NCI-H2107 (cell line): ENCODE measurements at regions not wholly inside any gene's neighbourhood (a gene's known extent, or its start where the extent isn't known, plus 50 kb on each side); places are given as distances from the start of the nearest gene placed in this dataset.
A peak's percentile ranks its signal among the peaks of the same experiment; 100 is the strongest.
"Not testable (repeated sequence)": the region's sequence is repeated elsewhere in the genome, so short reads cannot be mapped to it uniquely, and the experiment has no call there.

Source experiments
- DNase-seq: peaks from one replicate; lab custom pipeline; 2025; lab: John Stamatoyannopoulos, UW

- no peak for DNase-seq
Observed at GRCh38 chr7:68707159-68707558, 891.1 kb upstream of the AUTS2 start.

GRCh38 chr7:68707958-68708357 lies 890.3 kb upstream of the AUTS2 start:
- DNase-seq, result no peak

- DNase-seq, result no peak
Observed at GRCh38 chr7:68712956-68713495, 885.2 kb upstream of the AUTS2 start.

- not testable (repeated sequence) for DNase-seq
Observed at GRCh38 chr7:68714135-68714534, 884.1 kb upstream of the AUTS2 start.

GRCh38 chr7:68715907-68716306 lies 882.4 kb upstream of the AUTS2 start:
- DNase-seq, result no peak

GRCh38 chr7:68717176-68717575 lies 881.1 kb upstream of the AUTS2 start:
- no peak for DNase-seq

GRCh38 chr7:68718097-68718551 lies 880.2 kb upstream of the AUTS2 start:
- no peak for DNase-seq

- DNase-seq, result no peak
Observed at GRCh38 chr7:68720697-68721096, 877.6 kb upstream of the AUTS2 start.

- DNase-seq, result no peak
Observed at GRCh38 chr7:68722044-68722443, 876.2 kb upstream of the AUTS2 start.

- no peak for DNase-seq
Observed at GRCh38 chr7:68724965-68725364, 873.3 kb upstream of the AUTS2 start.

- DNase-seq, result no peak
Observed at GRCh38 chr7:68725843-68726785, 872.2 kb upstream of the AUTS2 start.

GRCh38 chr7:68728720-68729119 lies 869.6 kb upstream of the AUTS2 start:
- not testable (repeated sequence) for DNase-seq

- DNase-seq, result peak; percentile 48
Observed at GRCh38 chr7:68729371-68729770, 868.9 kb upstream of the AUTS2 start.

GRCh38 chr7:68730194-68730593 lies 868.1 kb upstream of the AUTS2 start:
- DNase-seq, result no peak

GRCh38 chr7:68730964-68731363 lies 867.3 kb upstream of the AUTS2 start:
- DNase-seq, result no peak

- DNase-seq, result no peak
Observed at GRCh38 chr7:68733219-68734153, 864.8 kb upstream of the AUTS2 start.

GRCh38 chr7:68734431-68734830 lies 863.8 kb upstream of the AUTS2 start:
- DNase-seq, result no peak

- DNase-seq, result no peak
Observed at GRCh38 chr7:68739306-68739705, 859.0 kb upstream of the AUTS2 start.

- no peak for DNase-seq
Observed at GRCh38 chr7:68744036-68744435, 854.2 kb upstream of the AUTS2 start.

GRCh38 chr7:68748934-68749900 lies 849.1 kb upstream of the AUTS2 start:
- DNase-seq, result no peak
